HG03457 (cell line): ENCODE measurements at regions not wholly inside any gene's neighbourhood (a gene's known extent, or its start where the extent isn't known, plus 50 kb on each side); places are given as distances from the start of the nearest gene placed in this dataset.
"Not testable (repeated sequence)": the region's sequence is repeated elsewhere in the genome, so short reads cannot be mapped to it uniquely, and the experiment has no call there.

Experiments used
- ATAC-seq: cut with Tn5 transposase; IDR thresholded peaks from one replicate; pipeline ENCODE4 v1.9.1; 2021; ENCODE audit warnings: moderate number of reproducible peaks; ENCODE audit not compliant: unreplicated experiment

- ATAC-seq = no peak
Observed at GRCh38 chr14:53412819-53413675, 259.9 kb upstream of the DDHD1 start.

DNA sequence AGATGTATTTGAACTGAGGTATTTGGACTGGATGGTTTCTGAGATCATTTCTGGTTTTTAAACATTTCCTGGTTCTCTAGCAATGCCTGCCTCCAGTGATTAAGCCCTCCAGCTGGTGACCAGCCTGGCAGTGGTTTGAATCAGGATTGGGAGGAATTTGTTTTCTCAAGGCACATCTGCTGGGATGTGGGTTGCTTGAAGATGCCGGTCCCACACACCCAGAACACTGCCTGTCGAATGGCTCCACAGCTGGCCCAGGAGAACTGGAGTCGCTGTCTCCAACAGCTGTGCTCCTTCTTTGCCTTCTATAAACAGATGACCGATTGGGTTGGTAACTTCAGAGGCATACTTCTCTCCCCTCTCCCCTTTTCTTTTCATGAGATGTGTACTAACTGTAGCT lies 258.0 kb upstream of the DDHD1 start:
- ATAC-seq = no peak

DNA sequence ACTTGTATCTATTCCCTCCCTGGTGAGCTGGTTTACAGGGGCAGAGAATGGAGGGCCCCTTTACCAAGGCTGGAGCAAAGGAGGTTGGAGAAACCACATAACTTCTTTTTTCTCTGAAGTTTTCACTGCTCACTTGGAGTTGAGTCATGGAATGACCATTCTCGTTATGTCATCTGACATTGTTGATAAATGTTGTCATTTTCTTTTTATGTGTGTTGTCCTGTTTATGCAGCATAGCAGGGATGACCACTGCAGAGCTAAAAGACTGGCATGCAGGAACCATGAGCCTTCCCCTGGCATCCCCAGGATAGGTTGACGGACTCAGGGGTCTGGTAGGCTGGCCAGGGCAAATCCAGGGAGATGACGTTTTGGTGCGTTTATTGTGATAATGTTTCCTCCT lies 256.8 kb upstream of the DDHD1 start:
- ATAC-seq = no peak

GRCh38 chr14:53409289-53409688 lies 256.2 kb upstream of the DDHD1 start:
- ATAC-seq = no peak

- ATAC-seq = no peak
Observed at GRCh38 chr14:53408175-53408879, 255.2 kb upstream of the DDHD1 start.

DNA sequence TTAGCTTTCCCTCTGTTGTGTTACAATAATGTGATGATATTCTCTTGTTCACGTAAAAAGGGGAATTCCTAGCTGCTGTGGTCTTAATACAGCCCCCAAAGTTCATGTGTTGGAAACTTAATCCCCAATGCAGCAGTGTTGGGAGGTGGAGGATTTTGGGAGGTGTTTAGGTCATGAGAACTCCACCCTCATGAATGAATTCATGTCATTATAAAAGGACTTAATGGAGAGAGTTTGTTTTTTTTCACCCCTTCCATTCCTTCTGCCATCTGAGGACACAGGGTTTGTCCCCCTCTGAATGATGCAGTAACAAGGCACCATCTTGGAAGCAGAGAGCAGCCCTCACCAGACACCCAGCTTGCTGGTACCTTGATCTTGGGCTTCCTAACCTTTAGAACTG lies 253.4 kb upstream of the DDHD1 start:
- ATAC-seq = no peak

DNA sequence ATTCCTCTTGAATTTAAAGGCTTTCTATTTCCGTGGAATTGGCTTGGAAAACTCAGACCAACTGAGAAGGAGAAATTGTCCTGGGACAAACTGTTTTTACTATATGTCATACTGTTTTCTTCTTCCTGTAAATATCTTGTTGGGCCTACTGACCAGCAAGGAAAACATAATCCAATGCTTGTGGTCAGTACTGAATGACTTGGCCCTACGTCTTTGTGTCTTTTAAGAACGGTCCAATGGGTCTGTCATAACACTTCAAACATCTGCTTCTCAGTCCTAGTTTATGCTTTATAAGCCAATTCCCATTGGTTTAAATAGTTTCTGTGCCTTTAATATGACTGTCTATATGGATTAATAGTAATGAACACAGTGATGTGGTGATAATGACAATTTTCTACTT lies 248.5 kb upstream of the DDHD1 start:
- ATAC-seq = no peak

GRCh38 chr14:53399057-53399456 lies 245.9 kb upstream of the DDHD1 start:
- ATAC-seq = no peak

GRCh38 chr14:53398616-53399015 lies 245.5 kb upstream of the DDHD1 start:
- no peak for ATAC-seq

- ATAC-seq = not testable (repeated sequence)
Observed at GRCh38 chr14:53395267-53395666, 242.1 kb upstream of the DDHD1 start.

- no peak for ATAC-seq
Observed at GRCh38 chr14:53391631-53392285, 238.6 kb upstream of the DDHD1 start.

- ATAC-seq = no peak
Observed at GRCh38 chr14:53391156-53391555, 238.0 kb upstream of the DDHD1 start.

- ATAC-seq = no peak
Observed at GRCh38 chr14:53390008-53390407, 236.9 kb upstream of the DDHD1 start.

DNA sequence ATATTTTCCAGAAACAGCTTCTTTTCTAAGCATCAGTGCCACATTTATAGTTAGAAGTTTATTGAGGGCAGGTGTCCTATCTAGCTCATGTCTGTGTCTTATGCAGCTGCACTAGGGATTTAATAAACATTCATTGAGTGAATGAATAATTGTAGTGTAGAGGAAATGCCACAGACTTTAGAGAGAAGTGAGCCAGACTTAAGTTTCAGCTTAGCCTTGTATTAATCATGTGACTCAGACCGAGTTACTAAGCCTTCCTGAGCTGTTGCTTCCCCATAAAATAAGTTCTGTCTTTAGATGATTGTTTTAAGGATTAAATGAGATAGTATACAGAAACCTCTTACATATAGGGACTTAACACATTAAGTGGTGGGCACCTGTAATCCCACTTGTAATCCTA lies 236.1 kb upstream of the DDHD1 start:
- ATAC-seq = no peak

DNA sequence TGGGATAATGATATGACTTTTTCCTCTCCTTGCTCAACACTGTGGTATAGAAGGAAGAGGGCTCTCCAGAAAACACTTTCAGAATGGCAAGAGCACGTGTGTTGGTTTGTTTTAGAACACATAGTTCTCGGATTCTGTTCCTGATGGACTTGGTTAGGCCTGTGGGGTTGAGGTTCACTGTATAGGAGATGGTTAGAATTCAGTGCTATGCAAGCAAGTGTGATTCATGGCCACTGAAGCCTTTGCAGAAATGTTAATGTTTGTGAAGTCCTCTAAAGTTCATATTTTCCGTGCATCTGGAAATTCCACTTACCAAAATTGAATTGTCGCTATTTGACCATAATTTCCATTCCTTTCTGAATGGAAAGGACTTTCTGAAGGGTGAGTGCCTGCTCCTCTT lies 233.2 kb upstream of the DDHD1 start:
- ATAC-seq = no peak

GRCh38 chr14:53384536-53384935 lies 231.4 kb upstream of the DDHD1 start:
- no peak for ATAC-seq

DNA sequence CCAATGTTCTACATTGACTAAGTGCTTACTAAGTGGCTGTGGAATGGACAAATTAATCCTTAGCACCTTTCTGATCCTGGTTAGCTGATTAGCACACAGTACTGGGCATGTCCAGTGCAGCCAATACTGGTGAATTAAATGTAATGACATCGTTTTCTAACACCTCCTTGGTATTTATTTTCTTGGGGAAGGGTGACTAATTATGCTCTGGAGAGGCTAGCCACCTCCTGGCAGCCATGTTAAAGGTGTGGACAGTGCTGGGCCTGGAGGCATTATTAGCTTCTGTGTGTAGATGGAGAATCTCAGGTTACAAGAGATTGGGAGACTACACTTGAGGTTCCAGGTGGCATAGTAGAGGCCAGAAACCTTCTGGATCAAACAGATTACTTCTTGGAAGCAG lies 230.9 kb upstream of the DDHD1 start:
- no peak for ATAC-seq

- no peak for ATAC-seq
Observed at GRCh38 chr14:53381895-53382294, 228.8 kb upstream of the DDHD1 start.

DNA sequence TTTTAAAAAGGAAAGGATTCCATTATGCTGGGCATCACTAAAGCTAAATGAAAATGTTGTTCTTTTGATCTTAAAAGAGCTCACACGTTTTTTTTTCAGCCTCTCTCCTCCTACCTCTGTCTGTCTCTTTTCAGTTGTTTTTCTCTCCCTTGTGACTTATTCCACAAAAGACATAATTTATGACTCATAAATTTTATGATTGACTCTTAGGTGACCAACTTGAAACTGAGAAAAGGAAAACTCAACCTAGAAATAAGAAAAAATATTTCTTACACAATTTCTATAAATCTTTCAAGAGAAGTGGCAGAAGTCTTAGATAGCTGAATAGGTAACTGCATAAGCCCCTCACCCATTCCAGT lies 227.7 kb upstream of the DDHD1 start:
- ATAC-seq = no peak

DNA sequence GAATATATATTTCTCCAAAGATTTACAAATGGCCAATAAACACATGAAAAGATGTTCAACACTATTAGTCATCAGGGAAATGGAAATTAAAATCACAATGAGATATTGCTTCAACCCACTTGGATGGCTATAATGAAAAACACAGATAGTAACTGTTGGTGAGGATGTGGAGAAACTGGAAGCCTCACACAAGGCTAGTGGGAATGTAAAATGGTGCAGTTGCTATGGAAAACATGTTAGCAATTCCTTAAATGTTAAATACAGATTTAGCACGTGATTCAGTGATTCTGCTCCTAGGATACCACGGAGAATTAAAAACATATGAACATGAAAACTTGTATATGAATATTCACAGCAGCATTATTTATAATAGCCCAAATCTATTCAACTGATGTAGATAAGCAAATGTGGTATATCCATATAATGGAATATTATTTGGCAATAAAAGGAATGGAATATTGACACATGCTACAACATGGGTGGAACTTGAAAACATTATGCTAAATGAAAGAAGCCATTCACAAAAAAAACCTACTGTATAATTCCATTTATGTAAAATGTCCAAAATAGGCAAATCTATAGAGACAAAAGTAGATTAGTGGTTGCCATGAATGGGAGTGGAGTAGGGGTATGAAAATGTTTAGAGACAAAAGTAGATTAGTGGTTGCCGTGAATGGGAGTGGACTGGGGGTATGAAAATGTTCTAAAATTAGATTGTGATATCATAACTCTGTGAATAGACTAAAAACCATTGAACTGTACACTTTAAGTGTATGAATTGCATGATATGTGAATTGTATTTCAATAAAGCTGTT lies 227.1 kb upstream of the DDHD1 start:
- no peak for ATAC-seq

- no peak for ATAC-seq
Observed at GRCh38 chr14:53378142-53378541, 225.0 kb upstream of the DDHD1 start.
